Bronchial epithelial cell (primary cell): ENCODE measurements at regions not wholly inside any gene's neighbourhood (a gene's known extent, or its start where the extent isn't known, plus 50 kb on each side); places are given as distances from the start of the nearest gene placed in this dataset.
A peak's percentile ranks its signal among the peaks of the same experiment; 100 is the strongest.
"Not testable (repeated sequence)": the region's sequence is repeated elsewhere in the genome, so short reads cannot be mapped to it uniquely, and the experiment has no call there.

Experiments
- DNase-seq: peaks from one replicate; pipeline ENCODE4 v3.0.0-alpha.2; 2010; ENCODE audit warnings: low read depth
- FAIRE-seq: peaks from 2 replicates; lab custom pipeline; 2011; peaks lifted over from hg19 to GRCh38; lab: Jason Lieb, UNC
- H3K27me3 ChIP-seq: 2 replicates; pipeline ENCODE4 v1.5.1; 2011; ENCODE audit warnings: low read length; ENCODE audit not compliant: control insufficient read depth, insufficient read depth
- H3K36me3 ChIP-seq: 2 replicates; pipeline ENCODE4 v1.5.1; 2011; ENCODE audit warnings: low read length; ENCODE audit not compliant: control insufficient read depth, insufficient read depth
- H3K4me3 ChIP-seq: 2 replicates; pipeline ENCODE4 v1.5.1; 2011; ENCODE audit warnings: mild to moderate bottlenecking, low read depth, low read length, control low read depth

GRCh38 chr2:111559301-111559700 lies 324.7 kb downstream of the ANAPC1 start:
- H3K27me3 ChIP-seq, H3K36me3 ChIP-seq, FAIRE-seq, H3K4me3 ChIP-seq, DNase-seq: not testable (repeated sequence)

- H3K4me3 ChIP-seq, H3K36me3 ChIP-seq, H3K27me3 ChIP-seq, FAIRE-seq, DNase-seq: not testable (repeated sequence)
These were observed 324.2 kb downstream of the ANAPC1 start for GRCh38 chr2:111559814-111560213.

- not testable (repeated sequence) for H3K36me3 ChIP-seq, H3K27me3 ChIP-seq, FAIRE-seq, H3K4me3 ChIP-seq, DNase-seq
These were observed 317.9 kb downstream of the ANAPC1 start for GRCh38 chr2:111566068-111566467.

- FAIRE-seq, DNase-seq, H3K27me3 ChIP-seq, H3K4me3 ChIP-seq, H3K36me3 ChIP-seq: not testable (repeated sequence)
These were observed 316.8 kb downstream of the ANAPC1 start for GRCh38 chr2:111567233-111567632.

- not testable (repeated sequence) for H3K27me3 ChIP-seq, H3K36me3 ChIP-seq, FAIRE-seq
These were observed 314.4 kb downstream of the ANAPC1 start for GRCh38 chr2:111569356-111570199.

GRCh38 chr2:111570300-111571114 lies 313.5 kb downstream of the ANAPC1 start:
- FAIRE-seq, DNase-seq, H3K36me3 ChIP-seq, H3K27me3 ChIP-seq, H3K4me3 ChIP-seq: not testable (repeated sequence)

More at GRCh38 chr2:111569356-111570199, 314.4 kb downstream of the ANAPC1 start:
- DNase-seq, H3K4me3 ChIP-seq: not testable (repeated sequence)

- not testable (repeated sequence) for H3K27me3 ChIP-seq, H3K36me3 ChIP-seq, DNase-seq, H3K4me3 ChIP-seq, FAIRE-seq
These were observed 309.2 kb downstream of the ANAPC1 start for GRCh38 chr2:111574803-111575202.

GRCh38 chr2:111577154-111577885 lies 306.7 kb downstream of the ANAPC1 start:
- not testable (repeated sequence) for H3K27me3 ChIP-seq, DNase-seq, H3K36me3 ChIP-seq, H3K4me3 ChIP-seq
- FAIRE-seq = peak; percentile 80

GRCh38 chr2:111579500-111580134 lies 304.4 kb downstream of the ANAPC1 start:
- H3K4me3 ChIP-seq = not testable (repeated sequence)

GRCh38 chr2:111580616-111581015 lies 303.4 kb downstream of the ANAPC1 start:
- not testable (repeated sequence) for H3K36me3 ChIP-seq, DNase-seq, FAIRE-seq, H3K27me3 ChIP-seq, H3K4me3 ChIP-seq

More at GRCh38 chr2:111579500-111580134, 304.4 kb downstream of the ANAPC1 start:
- H3K27me3 ChIP-seq, DNase-seq, FAIRE-seq, H3K36me3 ChIP-seq: not testable (repeated sequence)

- not testable (repeated sequence) for FAIRE-seq, H3K4me3 ChIP-seq, DNase-seq, H3K27me3 ChIP-seq, H3K36me3 ChIP-seq
These were observed 301.9 kb downstream of the ANAPC1 start for GRCh38 chr2:111582090-111582489.

GRCh38 chr2:111583480-111583879 lies 300.5 kb downstream of the ANAPC1 start:
- not testable (repeated sequence) for H3K27me3 ChIP-seq, FAIRE-seq, H3K36me3 ChIP-seq, H3K4me3 ChIP-seq, DNase-seq

GRCh38 chr2:111584540-111584939 lies 299.5 kb downstream of the ANAPC1 start:
- H3K36me3 ChIP-seq, DNase-seq, H3K27me3 ChIP-seq, FAIRE-seq, H3K4me3 ChIP-seq: not testable (repeated sequence)
